RPMI7951 (cell line): ENCODE measurements at regions not wholly inside any gene's neighbourhood (a gene's known extent, or its start where the extent isn't known, plus 50 kb on each side); places are given as distances from the start of the nearest gene placed in this dataset.

Experiments used
- DNase-seq: peaks from one replicate; pipeline ENCODE4 v3.0.0-alpha.2; 2012; ENCODE audit warnings: low read depth

DNA sequence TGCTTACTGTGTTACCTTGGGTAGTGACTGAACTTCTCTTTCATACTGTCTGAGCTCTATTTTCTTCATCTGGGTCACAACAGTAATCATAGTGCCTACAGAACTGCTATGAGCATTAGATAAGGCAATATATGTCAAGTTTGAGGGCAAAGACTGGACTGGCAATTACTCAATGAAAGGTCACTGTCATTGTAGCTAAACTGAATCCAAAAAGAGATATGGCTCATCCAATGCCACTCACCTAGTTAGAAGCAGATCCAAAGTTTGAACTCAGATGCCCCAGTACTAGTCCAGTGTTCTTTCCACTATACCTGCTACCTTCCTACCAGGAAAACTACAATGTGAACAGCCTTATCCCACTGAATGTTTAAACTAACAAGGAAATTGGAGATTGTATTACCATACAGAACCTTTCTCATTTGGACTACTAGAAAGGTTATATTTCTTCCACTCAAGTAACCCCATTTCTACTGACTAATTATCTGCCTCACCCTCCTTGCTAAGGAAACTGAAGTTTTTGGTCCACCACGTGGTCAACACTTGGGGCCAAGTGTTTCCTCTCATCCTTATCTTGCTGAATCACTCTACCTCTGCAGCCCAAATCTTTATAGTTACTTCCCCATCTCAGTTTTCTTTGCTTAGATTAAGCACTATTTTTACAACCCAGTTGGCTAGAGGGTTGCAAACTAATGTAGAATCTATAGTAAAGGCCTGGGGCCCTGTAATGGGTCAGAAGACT is 202.3 kb upstream of the LPP start:
- DNase-seq, result no peak

DNA sequence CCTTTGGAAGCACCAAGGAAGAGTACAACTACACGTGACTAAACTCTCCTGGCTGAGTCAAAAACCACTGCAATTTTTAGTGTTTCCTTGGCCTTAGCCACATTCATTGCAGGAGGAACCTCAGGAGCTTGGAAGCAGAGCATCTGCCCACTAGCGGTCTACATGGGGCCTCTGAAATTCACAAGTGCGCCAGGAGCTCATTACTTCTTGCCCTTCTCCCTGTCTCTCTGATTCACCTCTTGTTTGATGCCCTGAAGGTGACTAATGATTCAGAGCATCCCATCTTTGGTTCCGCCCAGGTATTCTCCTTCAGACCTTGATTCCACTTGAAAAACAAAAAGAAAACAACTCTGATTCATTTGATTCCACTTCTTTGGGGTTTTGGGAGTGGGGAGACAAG is 201.1 kb upstream of the LPP start:
- peak; percentile 12 for DNase-seq

DNA sequence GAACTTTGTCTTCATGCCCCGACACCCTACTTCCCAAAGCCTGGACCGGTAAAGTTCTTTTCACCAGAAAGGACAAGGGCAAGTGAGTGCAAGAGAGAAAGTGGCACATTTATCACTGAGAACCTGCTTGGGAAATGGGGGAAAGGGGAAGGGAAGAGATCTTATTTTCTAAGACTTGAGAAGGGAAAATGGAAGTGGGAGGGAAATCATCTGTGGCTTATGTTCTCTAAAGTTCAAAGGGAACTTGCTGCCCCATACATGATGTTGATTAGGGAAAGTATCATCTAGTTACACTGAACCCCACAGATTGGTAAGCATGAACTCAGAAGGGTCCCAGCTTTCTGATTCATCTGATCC is 199.5 kb upstream of the LPP start:
- DNase-seq, result no peak

DNA sequence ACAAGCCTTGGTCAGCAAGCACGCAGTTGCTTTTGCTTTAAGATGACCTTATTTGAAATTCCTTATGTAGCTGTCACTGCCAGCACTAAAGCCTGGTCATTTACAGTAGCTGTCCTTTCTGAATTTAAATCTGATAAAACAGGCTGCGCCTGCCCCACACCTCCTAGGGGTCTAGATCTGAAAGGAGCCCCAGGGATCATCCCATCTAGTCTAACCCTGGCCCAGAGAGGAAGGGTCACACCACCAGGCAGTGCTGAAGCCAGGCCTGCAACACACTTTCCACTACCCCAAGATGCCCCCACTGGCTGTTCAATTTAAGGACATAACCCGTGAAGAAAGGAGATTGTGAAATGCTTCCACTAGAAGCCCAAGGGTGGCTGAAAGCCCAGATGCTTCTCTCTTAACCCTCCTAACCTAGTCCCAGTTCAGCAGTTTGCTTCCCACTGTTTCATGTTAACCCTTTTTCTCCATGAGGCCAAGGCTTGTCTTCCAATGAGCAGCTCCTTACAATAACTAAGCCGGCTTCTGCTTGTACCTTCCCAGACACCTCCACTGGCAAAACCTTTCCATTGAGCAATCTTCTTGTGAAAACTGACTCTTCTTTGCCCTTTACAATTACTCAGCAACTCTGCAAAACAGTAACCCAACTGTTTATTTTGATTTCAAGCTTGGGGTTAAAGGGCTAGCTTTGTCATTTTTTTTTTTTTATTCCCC is 198.9 kb upstream of the LPP start:
- DNase-seq, result peak; percentile 57

DNA sequence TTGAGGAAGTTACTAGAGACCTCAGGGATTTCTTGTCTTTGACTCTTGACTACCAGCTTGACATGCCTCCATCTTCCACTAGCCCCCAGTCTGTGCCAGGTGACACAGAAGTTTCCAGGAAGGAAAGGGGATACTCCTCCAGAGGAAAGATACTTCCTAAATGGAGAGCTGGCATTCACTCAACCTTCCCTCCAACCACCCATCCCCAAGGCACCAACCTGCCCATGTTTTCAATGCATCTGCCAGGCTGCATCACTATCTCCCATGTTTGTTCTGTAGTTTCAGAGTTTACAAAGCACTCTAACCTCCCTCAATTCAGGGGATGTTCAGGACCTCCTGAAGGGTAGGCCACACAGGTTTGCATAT is 198.4 kb upstream of the LPP start:
- DNase-seq, result no peak

DNA sequence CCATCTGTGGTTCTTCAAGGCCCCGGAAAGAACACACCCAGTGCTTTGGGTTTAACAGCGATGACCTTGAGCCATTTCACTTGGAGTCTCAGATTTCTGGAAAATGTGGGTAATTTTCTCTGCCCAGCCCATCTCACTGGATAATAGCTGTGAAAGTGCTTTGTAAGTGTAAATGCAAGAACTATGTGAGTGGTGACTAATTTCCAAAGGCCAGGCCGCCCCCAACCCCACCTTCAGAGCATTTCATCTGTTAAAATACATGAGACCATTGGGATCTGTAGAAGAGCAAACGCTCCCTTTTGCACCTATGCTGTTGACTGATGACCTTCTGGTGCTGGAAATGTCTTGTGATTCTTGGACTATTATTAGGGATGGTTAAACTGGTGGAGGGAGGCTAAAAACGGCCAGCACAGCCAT is 196.8 kb upstream of the LPP start:
- no peak for DNase-seq

DNA sequence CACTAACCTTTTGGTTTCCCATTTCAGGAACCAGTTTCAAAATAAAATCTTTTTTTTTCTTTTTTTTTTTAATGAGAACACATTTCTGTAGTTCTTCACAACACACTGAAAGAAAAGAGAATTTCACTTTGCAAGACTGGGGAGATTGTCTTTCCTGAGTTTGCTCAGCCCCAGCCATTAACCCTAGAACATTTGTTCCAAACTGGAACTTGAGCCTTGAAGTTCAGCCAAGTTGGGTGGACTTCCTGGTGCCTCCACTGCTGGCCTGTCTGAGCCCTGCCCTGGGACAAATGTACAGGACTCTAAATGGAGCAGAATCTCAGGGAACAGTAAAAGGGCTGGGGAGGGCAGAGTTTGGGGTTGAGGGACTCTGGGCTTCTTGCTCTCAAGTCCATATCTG is 196.4 kb upstream of the LPP start:
- no peak for DNase-seq

DNA sequence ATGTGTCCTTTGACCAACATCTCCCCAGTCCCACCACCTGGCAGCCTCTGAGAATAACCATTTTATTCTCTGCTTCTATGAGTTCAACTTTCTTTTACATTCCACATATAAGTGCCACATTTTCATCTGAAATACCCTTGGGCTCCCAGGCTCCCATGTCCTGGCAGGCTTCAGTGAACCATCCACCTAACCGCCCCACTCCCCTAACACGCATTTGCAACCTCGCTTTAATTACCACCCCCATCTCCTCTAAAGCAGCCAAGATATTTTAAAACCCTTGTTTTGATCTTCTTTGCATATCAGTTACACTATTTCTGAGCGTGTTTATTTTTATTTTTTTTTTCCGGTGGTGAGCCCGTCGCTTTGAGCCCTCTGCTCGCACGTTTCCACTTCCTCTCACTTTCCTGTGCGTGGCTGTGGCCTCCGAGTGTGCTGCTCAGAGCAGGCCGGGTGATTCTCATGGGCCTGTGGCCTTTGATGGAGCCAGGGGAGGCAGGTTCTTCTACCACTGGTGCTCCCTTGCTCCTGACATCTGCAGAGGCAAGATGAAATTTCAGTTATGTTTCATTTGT is 195.4 kb upstream of the LPP start:
- no peak for DNase-seq

DNA sequence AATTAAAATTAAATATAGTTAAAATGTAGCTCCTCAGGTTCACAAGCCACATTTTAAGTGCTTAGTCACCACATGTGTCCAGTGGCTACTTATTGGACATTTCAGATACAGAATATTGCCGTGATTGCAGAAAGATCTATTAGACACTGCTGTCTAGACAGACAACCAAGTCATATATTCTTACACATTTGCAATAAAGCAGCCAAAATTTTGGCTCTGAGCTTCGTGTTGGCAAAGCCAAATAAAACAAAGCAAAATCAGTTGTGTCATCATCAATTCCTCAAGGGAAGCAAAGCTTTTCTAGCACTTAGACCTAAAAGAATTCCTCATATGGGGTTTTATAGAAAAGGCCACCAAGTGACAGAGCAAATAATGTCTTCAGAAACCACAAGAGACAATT is 193.1 kb upstream of the LPP start:
- DNase-seq, result no peak

DNA sequence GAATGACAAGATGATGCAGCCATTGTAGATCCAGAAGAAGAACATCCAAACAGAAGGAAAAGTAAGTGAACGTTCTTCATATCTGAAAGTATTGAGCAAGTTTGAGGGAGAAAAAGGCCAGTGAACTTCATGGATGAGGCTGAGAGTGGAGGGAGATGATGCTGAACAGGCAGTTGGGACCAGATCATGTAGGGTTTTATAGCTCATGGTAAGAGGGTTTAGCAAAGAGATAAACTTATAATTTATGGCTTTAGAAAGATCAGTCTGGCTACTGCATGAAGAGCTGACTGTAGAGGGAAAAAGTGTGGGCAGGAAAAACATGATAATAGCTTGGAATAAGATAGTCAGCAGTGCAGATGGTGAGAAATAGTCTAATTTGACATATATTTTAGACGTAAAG is 192.6 kb upstream of the LPP start:
- no peak for DNase-seq

DNA sequence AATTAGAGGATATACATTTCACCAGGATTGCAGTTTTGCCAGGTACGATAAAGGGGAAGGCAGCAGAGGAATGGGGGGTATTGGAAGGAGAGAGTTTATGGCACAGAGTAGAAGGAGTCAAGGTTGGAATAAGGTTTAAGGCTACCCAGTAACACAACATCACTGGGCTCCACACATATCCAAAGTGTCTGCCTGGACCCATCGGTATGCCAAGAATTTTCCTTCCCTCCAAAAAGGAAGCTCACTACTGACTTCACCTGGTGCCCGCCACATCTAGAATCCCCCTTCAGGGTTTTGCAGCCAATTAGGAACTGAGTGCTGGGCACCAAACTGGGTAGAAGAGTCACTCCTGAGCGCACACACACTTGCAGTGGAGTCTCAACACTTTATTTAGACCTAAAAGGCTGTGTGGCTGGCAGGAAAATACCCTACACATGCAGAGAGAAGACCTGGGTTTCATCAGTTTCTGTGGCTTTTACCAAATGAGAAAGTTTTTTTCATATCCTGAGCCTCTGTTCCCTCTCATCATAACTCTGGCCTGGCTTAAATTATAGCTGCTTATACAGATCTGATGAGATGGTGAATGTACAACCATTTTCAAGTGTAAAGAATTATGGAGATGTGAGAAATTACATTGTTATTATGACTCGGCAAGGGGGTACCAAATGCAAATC is 190.8 kb upstream of the LPP start:
- DNase-seq, result no peak

DNA sequence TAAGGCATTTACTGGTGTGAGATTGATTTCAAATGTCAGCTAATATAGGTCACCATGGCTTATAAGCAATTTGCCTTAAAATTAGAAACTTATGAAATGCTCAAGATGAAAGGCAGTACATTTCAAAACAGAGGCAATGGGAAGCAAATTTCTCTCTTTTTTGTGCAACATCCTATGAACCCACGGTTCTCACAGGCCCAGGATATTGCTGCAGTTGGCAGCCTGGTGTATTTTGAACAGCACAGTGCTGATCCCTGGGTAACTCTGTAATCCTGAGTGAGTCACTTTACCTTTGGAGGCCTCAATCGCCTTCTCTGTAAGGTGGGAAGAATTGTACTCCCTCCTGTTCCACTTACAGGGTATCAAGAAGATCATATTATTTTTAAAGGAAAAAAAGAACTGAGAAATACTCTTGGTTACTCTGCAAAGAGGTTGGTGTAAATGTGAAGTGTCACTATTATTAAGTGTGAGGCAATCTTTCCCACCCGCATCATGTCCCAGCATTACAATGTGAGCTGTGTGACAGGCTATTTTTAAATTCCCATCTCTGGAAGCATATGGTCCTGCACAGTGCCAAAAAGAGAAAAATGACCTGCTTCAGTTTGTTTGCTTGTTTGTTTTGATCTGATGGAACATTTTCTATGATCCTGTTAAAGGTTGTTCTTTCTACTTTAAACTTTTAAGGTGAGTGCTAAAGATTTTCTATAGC is 190.1 kb upstream of the LPP start:
- DNase-seq, result no peak

DNA sequence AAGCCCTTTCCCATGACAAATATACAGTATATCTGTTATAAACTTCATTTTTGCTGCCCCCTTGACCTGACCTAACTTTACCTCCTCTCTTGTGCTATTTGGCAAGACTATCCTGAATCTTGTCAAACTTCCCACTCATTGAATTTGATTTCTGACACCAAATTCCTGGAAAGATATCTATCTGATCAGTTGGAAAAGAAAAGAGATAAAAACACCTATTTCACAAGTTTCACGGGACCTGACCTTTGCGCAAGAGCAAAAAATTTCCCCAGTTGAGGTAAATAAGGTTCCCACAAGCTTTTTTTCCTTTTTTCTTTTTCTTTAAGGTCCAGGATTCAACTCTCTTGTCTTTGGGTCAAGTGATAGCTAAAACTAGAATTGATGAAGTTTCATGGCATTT is 189.2 kb upstream of the LPP start:
- no peak for DNase-seq

DNA sequence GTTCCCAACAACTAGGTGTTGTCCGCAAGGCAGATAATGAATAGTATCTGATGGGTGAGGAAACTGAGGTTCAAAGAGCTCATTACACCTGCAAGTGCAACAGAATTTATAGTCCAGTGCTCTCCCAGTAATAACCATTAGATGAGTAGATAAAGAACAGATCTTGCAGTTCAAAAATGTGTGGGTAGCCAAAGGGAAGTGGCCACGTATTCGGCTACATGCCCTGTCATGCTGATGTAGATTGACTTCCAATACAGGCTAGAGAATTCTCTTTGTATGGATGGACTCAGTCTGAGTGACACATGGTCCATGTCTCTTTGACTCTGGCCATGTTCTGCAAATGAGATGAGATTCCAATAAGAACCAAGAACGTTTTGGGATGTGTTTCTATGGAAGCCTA is 187.9 kb upstream of the LPP start:
- DNase-seq, result no peak

DNA sequence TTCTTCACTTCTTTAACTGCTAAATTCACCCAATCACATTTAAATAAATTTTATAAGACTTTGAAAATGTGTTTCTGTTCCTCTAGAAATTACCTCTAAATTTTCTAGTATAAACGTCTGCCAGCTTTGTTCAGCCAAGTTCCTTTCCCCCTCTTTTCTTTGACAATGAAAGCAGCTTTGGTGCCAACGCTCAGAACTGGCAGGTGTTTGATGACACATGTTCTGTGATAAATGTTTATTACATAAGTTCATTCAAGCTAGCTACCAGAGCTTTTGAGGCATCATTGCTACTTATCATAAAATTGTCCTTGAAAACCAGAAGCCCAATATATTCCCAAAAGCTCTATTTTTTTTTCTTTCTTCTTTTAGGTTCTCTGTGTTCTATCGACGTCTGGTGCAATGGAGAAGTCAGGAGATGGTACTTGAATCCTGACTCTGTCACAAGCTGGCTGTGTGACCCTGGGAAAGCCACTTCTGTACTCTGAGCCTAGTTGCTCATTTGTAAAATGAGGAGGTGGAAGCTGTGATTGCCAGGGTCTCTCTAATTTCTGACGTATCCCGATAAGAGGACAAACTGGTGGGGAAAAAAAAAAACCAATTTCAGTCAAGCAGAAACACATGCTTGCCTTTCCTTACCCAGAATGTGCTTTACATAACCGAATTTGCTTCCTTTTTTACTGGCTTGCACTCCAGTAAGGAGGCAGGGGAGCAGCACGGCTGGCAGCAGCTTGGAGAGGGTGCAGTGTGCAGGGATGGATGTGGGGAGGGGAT is 187.1 kb upstream of the LPP start:
- no peak for DNase-seq

DNA sequence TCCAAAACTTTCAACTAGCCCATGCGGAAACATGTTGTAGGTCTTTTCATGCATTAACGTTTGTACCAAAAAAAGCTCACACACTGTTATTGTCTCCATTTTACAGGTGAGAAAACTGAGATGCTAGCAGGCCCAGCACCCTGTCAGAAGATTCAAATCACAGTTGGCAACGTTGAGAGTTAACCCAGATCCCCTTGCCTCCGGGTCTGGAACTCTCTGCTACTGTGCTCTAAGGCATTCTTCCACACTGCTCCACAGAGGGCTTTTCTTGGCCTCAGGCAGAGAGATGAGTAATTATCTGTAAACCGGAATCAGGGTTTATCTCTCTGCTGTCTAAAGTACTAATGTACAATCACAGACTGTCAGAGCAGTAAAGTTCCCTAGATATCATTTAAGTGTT is 186.0 kb upstream of the LPP start:
- DNase-seq, result peak; percentile 58

DNA sequence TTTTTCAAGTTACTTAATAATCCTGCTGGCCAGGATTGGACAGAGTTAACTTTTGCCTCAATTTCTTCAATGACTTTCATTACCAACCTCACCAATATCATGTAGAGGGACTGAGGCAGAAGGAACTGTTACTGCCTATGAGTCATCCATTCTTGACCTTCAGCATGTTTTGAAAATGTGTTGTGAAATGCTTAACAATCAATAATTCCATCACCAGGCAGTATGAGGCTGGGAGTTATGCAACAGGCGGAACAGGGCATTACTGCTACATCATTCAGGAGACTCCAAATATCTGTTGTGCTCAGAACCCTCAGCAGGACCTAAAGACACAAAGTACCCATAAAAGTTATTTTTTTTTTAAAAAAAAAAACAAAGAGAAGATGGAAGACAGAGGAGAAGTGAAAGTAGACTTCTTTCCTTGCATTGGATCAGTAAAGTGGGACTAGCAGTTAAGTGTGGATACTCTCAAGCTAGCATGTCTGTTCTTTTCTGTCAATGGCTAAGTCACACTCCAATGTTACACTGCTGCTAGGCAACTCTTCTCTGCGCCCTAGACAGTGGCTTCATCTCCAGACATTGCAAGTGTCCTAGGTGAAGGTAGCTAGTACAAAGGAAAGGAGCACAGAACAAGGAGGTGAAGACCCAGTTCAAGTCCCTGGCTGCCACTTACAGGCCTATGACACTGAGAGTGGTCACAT is 184.9 kb upstream of the LPP start:
- DNase-seq, result peak; percentile 33

DNA sequence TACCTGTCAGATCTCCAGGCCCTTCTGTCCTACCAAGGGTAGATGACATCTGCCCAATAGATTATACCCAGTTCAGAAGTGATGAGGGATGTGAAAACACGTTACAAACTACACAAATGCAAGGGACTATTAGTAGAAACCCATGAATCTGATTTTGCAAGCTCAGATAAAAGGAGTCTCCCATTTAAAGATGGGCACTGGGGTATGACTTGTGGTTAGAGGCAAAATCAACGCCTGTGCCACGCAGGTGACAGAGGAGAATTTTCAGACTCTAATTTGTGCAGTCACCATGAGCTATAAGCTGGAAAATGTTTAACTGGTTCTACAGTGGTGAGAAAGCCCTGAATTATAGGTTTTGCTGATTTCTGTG is 184.4 kb upstream of the LPP start:
- no peak for DNase-seq

DNA sequence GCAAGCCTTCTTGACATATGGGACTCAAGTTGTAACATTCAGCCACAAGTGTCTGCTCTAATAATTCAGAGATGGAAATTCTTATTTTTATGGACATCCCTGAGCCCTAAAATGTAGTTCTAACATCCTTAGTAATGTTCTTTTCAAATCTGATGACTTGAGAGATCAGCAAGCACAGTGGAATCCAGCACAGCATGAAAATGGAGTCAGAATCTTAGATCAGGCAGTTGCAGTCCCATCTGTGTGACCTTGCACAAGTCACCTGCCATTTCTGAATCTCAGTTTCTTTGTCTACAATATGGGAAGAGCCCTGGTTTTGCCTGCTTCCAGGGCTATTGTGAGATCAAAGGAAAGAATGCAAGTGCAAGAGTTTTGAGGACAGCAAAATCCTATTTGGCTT is 183.9 kb upstream of the LPP start:
- DNase-seq, result no peak

DNA sequence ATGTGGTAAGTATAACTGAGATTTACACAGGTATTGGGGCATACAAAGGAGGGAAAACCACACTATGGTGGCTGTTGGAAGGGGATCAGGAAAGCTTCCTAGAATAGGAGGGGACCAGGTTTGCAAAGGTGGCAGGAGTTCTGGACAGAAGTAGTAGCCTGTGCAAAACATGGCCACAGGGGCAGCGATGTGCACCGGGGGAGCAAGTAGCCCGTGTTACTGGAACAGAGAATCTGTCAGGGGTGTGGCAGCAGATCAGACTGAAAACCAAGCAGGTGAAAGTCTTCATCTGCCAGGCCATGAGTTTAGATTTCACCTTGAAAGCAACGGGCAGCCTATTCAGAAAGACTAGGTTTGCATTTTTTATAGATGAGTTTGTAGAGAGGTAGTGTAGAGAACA is 182.3 kb upstream of the LPP start:
- DNase-seq, result no peak

DNA sequence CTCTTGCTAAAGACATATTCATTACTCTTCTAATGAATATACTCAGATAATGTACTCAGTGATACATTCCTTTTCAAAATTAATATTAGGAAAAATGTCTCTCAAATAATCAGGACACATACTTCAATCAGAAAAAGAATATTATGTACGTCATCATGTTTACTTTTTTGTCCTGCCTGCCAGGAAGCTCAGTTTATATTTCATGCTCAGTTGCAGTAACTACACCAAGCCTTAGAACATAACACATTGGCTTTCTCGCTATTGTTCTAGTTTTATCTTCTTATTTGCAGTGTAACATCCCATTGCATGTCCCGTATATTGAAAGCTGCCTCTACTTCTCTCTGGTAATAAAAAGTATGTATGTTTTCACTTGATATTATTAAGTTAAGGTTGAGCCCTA is 181.5 kb upstream of the LPP start:
- no peak for DNase-seq
